Adrenal gland (tissue), 5 donors: ENCODE measurements at regions not wholly inside any gene's neighbourhood (a gene's known extent, or its start where the extent isn't known, plus 50 kb on each side); places are given as distances from the start of the nearest gene placed in this dataset.

ENCODE experiments used
- CTCF ChIP-seq, 6 experiments: fragments of 450-650 bp in 4 of 6; fragments of 200-600 bp in 2 of 6; sonication (generic) in 1 of 6; IDR thresholded peaks; 1 replicate in 5 of 6; 2 replicates in 1 of 6; pipeline versions ENCODE4 v1.5.1 to v1.8.0; 2016 to 2021; ENCODE audit warnings: antibody characterized with exemption in 6 of 6, mild to moderate bottlenecking in 2 of 6, moderate library complexity in 1 of 6
- POLR2A ChIP-seq, 2 donors: fragments of 450-650 bp; IDR thresholded peaks; one replicate each; pipeline ENCODE4 v1.6.1; 2017; ENCODE audit warnings: antibody characterized with exemption in 2 of 2, mild to moderate bottlenecking in 2 of 2, moderate library complexity in 1 of 2
- donor health status: DM: no; HTN: no; CAD: no.

GRCh38 chr15:39021341-39021740 is 456.7 kb upstream of the RASGRP1 start:
- no peak for TF ChIP-seq POLR2A (IDR thresholded peaks at IDR 0.05)
- TF ChIP-seq CTCF (IDR thresholded peaks at IDR 0.05) = no peak
